ENCODE measurements at regions not wholly inside any gene's neighbourhood (a gene's known extent, or its start where the extent isn't known, plus 50 kb on each side); places are given as distances from the start of the nearest gene placed in this dataset.

DNA sequence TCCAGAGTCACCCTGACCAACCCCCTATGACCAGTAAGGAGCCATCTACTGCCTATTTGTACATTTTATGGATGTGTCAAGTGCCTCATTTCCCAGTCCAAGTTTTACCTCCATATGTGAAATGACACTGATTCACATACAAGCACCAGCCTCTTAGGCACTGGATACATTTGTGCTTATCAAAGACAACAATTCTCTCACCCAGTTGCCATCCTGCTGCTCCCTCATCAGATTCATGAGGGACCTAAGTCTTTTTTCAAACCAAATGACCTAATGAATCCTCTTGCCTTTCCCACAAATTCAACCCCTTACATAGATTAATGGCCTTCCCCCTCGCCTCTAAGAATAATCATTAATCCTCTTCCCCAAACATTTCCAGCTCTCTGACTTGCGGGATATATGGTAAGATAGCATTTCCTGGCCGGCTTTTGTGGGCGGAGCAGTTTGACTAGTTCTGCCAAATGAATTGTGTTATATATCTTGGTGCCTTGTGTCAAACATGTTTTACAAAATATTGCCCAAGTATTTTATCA, 233.9 kb downstream of the ARAP2 start:
- DNase-seq (ENCODE audit: extremely low read depth in 1 of 11, low read depth in 9 of 11, low spot score in 4 of 11): no peak

DNA sequence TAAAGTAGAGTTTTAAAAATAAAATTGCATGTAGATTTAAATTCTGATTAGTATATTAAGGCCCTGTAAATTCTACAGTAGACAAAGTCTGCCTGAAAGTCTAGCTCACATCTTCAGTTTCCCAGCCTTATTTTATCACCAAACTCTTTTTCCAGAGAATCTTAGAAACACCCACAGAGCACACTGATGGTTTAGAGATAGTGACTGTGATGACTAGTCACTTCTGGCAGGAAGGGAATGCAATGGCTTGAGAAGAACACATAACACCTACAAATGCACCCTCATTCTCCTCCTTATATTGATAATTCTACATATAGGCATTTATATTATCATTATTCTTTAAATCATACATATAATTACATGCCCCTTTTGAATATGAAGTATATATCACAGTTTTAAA, 232.9 kb downstream of the ARAP2 start:
- no peak for DNase-seq (ENCODE audit: extremely low read depth in 1 of 11, low read depth in 9 of 11, low spot score in 4 of 11)

DNA sequence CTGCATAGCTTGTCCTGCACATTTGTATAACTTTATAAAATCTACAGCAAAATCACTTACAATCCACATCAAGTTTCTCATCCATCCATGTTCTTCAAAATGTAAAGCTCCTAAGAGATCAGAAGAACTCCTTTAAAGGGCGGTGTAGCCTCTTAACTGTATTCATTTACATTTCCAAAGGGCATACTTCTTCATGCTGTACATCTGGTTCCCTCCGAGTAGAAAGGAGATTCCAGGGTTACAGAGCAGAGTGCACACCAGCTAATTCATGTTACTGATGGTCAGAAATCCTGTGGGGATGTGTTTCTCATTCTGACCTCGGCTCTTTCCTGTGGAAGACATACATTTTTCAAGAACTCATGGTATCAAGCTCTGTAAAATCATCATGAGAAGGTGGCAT, 231.8 kb downstream of the ARAP2 start:
- no peak for DNase-seq (ENCODE audit: extremely low read depth in 1 of 11, low read depth in 9 of 11, low spot score in 4 of 11)

DNA sequence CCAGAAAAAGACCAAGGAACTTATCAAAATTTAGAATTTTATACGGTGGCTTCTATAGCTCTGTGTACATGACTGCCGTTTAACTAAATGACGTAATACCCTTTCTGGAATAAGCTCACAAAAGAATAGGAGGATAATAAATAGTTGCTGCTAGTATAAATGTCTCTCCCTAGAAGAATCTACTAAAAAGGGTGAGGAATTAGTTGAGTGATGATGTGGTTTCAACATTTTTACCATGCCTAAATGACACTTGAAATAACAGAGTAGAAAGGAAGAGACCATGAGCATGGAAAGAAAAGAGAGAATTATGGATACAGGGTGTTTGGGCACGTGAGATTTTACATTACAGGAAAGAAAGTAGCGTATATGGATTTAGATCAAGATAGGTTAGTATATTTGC, 231.1 kb downstream of the ARAP2 start:
- no peak for DNase-seq (ENCODE audit: extremely low read depth in 1 of 11, low read depth in 9 of 11, low spot score in 4 of 11)
